ENCODE measurements at regions not wholly inside any gene's neighbourhood (a gene's known extent, or its start where the extent isn't known, plus 50 kb on each side); places are given as distances from the start of the nearest gene placed in this dataset.

DNA sequence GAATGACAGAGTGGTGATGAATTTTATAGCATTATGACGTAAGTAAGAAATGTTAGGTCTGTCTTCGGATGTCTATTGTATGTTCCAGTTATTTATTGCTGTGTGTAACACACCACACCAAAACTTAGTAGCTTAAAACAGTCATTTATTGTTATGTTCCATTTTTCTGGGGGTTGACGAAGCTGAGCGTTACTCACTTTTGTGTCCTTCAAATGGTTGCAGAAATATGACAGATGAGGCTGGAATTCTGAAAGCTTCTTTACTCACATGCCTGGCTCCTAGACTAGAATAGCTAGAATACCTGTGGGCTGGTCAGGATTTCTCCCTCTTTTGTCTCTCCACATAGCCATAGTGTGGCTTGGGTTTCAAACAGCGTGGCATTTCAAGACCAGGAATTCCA is 62.1 kb upstream of the S1PR1 start:
- TF ChIP-seq, protein P1, sequence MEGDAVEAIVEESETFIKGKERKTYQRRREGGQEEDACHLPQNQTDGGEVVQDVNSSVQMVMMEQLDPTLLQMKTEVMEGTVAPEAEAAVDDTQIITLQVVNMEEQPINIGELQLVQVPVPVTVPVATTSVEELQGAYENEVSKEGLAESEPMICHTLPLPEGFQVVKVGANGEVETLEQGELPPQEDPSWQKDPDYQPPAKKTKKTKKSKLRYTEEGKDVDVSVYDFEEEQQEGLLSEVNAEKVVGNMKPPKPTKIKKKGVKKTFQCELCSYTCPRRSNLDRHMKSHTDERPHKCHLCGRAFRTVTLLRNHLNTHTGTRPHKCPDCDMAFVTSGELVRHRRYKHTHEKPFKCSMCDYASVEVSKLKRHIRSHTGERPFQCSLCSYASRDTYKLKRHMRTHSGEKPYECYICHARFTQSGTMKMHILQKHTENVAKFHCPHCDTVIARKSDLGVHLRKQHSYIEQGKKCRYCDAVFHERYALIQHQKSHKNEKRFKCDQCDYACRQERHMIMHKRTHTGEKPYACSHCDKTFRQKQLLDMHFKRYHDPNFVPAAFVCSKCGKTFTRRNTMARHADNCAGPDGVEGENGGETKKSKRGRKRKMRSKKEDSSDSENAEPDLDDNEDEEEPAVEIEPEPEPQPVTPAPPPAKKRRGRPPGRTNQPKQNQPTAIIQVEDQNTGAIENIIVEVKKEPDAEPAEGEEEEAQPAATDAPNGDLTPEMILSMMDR (IDR thresholded peaks at IDR 0.05 in 4 of 5, conservative IDR thresholded peaks at IDR 0.05 in 1 of 5), result no peak
- no peak for TF ChIP-seq POLR2A (IDR thresholded peaks at IDR 0.05)
